ENCODE measurements at regions not wholly inside any gene's neighbourhood (a gene's known extent, or its start where the extent isn't known, plus 50 kb on each side); places are given as distances from the start of the nearest gene placed in this dataset.
"Not testable (repeated sequence)": the region's sequence is repeated elsewhere in the genome, so short reads cannot be mapped to it uniquely, and the experiment has no call there.

- not testable (repeated sequence) for DNase-seq
Observed at GRCh38 chr9:65393111-65393810, 108.3 kb upstream of the FOXD4L5 start.

- not testable (repeated sequence) for DNase-seq
Observed at GRCh38 chr9:65392611-65393010, 107.6 kb upstream of the FOXD4L5 start.

GRCh38 chr9:65389710-65390109 lies 104.7 kb upstream of the FOXD4L5 start:
- not testable (repeated sequence) for DNase-seq

GRCh38 chr9:65389216-65389615 lies 104.2 kb upstream of the FOXD4L5 start:
- not testable (repeated sequence) for DNase-seq

- DNase-seq = not testable (repeated sequence)
Observed at GRCh38 chr9:65386699-65387098, 101.7 kb upstream of the FOXD4L5 start.

- DNase-seq = not testable (repeated sequence)
Observed at GRCh38 chr9:65386191-65386590, 101.2 kb upstream of the FOXD4L5 start.

GRCh38 chr9:65385655-65386024 lies 100.6 kb upstream of the FOXD4L5 start:
- not testable (repeated sequence) for DNase-seq

- not testable (repeated sequence) for DNase-seq
Observed at GRCh38 chr9:65384759-65385654, 100.0 kb upstream of the FOXD4L5 start.

GRCh38 chr9:65384066-65384465 lies 99.1 kb upstream of the FOXD4L5 start:
- DNase-seq = not testable (repeated sequence)

- DNase-seq = not testable (repeated sequence)
Observed at GRCh38 chr9:65383646-65384045, 98.6 kb upstream of the FOXD4L5 start.

- not testable (repeated sequence) for DNase-seq
Observed at GRCh38 chr9:65382701-65383318, 97.8 kb upstream of the FOXD4L5 start.
